ENCODE measurements at regions not wholly inside any gene's neighbourhood (a gene's known extent, or its start where the extent isn't known, plus 50 kb on each side); places are given as distances from the start of the nearest gene placed in this dataset.
"Not testable (repeated sequence)": the region's sequence is repeated elsewhere in the genome, so short reads cannot be mapped to it uniquely, and the experiment has no call there.

DNA sequence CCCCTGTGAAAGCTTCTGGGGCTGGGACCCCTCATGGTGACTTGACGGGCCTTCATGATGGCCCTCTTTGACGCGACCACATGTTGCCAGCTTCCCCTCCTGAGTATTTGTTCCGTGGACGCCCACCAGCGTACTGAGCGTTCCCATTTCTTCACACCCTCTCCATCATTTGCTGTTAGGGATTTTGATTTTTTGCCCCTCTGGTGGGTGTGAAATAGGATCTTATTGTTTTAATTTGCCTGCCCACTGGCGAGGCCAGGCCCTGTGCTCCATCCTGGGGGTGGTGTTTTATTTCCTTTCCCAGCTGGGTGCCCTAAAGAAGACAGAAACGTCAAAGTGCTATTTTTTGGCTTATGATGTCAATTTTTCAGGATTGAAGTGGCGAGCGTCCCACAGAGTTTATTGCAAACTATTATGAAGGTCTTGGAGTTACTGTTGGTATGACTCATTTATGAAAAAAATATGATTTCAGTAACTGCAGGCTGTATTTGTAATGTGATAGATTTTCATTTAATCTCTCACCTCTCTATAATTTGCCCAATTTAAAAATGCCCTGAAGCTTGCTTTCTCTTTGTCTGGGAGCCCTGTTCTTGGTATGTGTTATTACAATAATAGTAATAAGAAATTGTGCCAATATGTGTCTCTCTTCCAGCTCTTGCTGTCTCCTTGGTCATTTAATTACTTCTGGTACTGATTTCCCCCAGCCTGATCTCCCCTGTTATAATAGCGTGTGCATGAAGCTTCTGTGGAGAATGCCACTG lies 99.6 kb downstream of the SLC25A47 start:
- H3K36me3 Mint-ChIP-seq (ENCODE audit: low read depth) = peaks cover 4% of the 10 kb centered on the region
- no peaks in the 10 kb centered on the region for H3K9me3 Mint-ChIP-seq
- H3K27ac Mint-ChIP-seq = no peak overlapping the region
- peaks cover 7% of the 10 kb centered on the region for H3K4me1 Mint-ChIP-seq (ENCODE audit: low read depth)
- H3K4me3 Mint-ChIP-seq = no peak overlapping the region
- H3K27me3 Mint-ChIP-seq = no peaks in the 10 kb centered on the region

DNA sequence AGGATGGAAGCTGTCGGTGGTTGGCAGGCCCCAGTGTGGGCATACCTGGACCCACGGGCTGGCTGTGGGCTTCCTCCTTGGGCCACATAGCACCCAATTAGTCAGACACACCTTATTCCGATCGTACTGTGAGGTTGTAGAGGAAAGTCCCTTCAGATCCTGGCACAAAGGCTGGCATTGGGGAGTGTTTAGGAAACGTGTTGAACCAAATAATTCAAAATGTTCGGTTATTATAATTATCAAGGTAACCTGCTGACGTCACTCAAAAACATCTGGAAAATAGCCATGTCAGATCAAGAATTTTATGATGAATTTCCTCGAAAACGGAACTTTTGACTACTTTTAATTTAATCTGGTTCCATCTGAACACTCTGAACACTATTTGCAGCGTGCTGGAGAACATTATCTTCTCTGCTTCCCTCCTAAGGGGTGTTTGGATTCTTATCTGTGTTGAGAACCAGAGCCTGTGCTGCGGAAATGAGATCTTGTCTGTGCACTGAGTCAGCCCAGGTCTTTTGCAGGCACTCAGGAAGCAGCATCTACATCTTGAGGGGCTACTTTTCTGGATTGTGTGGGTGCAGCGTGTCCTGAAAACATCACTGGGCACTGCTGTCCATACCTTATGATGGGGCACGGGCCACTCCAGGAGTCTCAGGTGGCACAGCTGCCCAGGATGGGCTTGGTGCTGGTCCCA lies 100.3 kb downstream of the SLC25A47 start:
- Mint-ChIP-seq H3K9me3 (no peaks in the 10 kb centered on the region), H3K27me3 (no peaks in the 10 kb centered on the region), H3K4me1 (ENCODE audit: low read depth) (peaks cover 7% of the 10 kb centered on the region), H3K4me3 (no peak overlapping the region), H3K36me3 (ENCODE audit: low read depth) (peaks cover 4% of the 10 kb centered on the region), H3K27ac (no peak overlapping the region)

GRCh38 chr14:100424504-100425428 lies 101.6 kb downstream of the SLC25A47 start:
- no peaks in the 10 kb centered on the region for H3K9me3 Mint-ChIP-seq
- peaks cover 11% of the 10 kb centered on the region for H3K4me1 Mint-ChIP-seq (ENCODE audit: low read depth)
- no peak overlapping the region for H3K4me3 Mint-ChIP-seq
- H3K27me3 Mint-ChIP-seq = no peaks in the 10 kb centered on the region
- H3K27ac Mint-ChIP-seq = no peak overlapping the region
- H3K36me3 Mint-ChIP-seq (ENCODE audit: low read depth) = no peaks in the 10 kb centered on the region

- Mint-ChIP-seq H3K27me3 (no peaks in the 10 kb centered on the region), H3K4me3 (no peak overlapping the region), H3K27ac (no peak overlapping the region), H3K36me3 (ENCODE audit: low read depth) (no peaks in the 10 kb centered on the region), H3K4me1 (ENCODE audit: low read depth) (peaks cover 11% of the 10 kb centered on the region), H3K9me3 (no peaks in the 10 kb centered on the region)
Measured at GRCh38 chr14:100425429-100425827, 102.3 kb downstream of the SLC25A47 start.

DNA sequence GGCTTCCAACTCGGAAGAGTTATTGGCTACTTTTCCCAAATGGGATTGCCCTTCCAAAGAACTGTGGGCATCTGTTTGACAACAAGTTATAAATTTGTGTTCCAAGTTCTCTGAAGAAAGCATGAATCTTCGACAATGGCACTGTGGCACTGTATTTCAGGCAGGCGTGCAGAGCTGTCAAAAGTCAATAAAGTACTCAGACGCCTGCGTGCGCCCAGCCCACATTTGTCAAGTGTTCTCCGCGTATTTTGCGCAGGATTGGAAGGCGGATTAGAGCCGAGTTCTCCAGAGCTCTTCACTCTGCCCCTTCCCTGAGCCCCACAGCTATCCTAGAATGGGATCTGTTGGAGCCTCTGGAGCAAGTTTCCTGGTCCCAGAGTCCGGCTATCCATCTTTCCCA lies 103.2 kb downstream of the SLC25A47 start:
- H3K4me3 Mint-ChIP-seq = no peak overlapping the region
- no peak overlapping the region for H3K27ac Mint-ChIP-seq
- H3K27me3 Mint-ChIP-seq = no peaks in the 10 kb centered on the region
- no peaks in the 10 kb centered on the region for H3K36me3 Mint-ChIP-seq (ENCODE audit: low read depth)
- H3K9me3 Mint-ChIP-seq = no peaks in the 10 kb centered on the region
- peaks cover 11% of the 10 kb centered on the region for H3K4me1 Mint-ChIP-seq (ENCODE audit: low read depth)

GRCh38 chr14:100427166-100427565 lies 104.0 kb downstream of the SLC25A47 start:
- Mint-ChIP-seq H3K4me1 (ENCODE audit: low read depth) (peaks cover 11% of the 10 kb centered on the region), H3K27me3 (no peaks in the 10 kb centered on the region), H3K4me3 (no peak overlapping the region), H3K9me3 (no peaks in the 10 kb centered on the region), H3K27ac (no peak overlapping the region), H3K36me3 (ENCODE audit: low read depth) (no peaks in the 10 kb centered on the region)

DNA sequence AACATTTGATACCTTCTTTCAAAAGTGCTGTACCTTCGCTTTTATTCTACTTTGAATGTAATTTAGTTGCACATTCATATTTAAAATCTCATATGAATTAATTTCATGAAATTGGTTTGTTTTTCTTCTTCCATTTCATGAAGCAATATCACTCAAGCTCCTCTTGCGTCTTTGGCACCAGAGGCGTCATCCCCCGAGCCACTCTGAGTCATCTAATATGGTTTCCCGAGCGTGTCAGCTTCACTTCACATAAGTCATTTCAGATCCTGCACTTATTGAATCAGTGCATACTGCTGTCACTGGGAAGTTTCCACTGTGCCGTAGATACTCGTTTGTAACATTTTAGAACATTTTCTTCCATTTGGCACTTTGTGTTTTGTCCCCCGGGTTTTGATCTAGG lies 105.6 kb downstream of the SLC25A47 start:
- Mint-ChIP-seq H3K9me3 (no peaks in the 10 kb centered on the region), H3K27me3 (no peaks in the 10 kb centered on the region), H3K27ac (no peak overlapping the region), H3K4me3 (no peak overlapping the region), H3K36me3 (ENCODE audit: low read depth) (no peaks in the 10 kb centered on the region), H3K4me1 (ENCODE audit: low read depth) (peaks cover 11% of the 10 kb centered on the region)

- Mint-ChIP-seq H3K27me3 (no peaks in the 10 kb centered on the region), H3K27ac (no peak overlapping the region), H3K9me3 (no peaks in the 10 kb centered on the region), H3K4me3 (no peak overlapping the region), H3K4me1 (ENCODE audit: low read depth) (peaks cover 16% of the 10 kb centered on the region), H3K36me3 (ENCODE audit: low read depth) (no peaks in the 10 kb centered on the region)
Measured at GRCh38 chr14:100429537-100429936, 106.4 kb downstream of the SLC25A47 start.

DNA sequence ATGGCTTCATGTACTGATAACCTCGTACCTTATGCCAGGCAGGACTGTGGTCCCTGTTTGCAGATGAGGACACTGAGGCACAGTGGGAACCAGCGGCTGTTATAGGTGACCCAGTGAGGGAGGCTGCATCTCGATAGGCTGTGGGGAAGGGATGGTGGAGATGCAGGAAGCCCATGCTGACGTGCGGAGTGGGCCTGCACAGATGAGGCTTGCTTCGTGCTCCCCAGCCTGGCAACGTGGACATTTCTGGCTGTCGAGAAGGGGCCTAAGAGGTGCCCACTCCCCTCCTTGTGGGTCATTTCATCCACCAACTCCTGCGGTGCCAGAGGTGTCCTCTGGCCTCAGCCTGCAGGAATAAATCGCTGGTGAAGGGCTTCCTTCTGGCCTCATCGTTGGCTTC lies 107.4 kb downstream of the SLC25A47 start:
- Mint-ChIP-seq H3K4me3 (no peak overlapping the region), H3K27me3 (no peaks in the 10 kb centered on the region), H3K27ac (no peak overlapping the region), H3K36me3 (ENCODE audit: low read depth) (no peaks in the 10 kb centered on the region), H3K9me3 (no peaks in the 10 kb centered on the region), H3K4me1 (ENCODE audit: low read depth) (peaks cover 11% of the 10 kb centered on the region)

DNA sequence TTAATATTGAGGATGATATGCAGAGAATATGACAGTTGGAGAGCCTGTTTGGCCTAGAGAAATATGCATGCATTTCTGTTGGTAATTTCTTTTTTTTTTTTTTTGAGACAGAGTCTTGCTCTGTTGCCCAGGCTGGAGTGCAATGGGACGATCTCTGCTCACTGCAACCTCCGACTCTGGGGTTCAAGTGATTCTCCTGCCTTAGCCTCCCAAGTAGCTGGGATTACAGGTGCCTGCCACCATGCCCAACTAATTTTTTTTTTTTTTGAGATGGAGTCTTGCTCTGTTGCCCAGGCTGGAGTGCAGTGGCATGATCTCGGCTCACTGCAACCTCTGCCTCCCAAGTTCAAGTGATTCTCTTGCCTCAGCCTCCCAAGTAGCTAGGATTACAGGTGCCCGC lies 108.3 kb downstream of the SLC25A47 start:
- H3K27ac Mint-ChIP-seq; H3K9me3 Mint-ChIP-seq; H3K4me3 Mint-ChIP-seq; H3K36me3 Mint-ChIP-seq (ENCODE audit: low read depth); H3K27me3 Mint-ChIP-seq: not testable (repeated sequence)
- peaks cover 11% of the 10 kb centered on the region for H3K4me1 Mint-ChIP-seq (ENCODE audit: low read depth)

DNA sequence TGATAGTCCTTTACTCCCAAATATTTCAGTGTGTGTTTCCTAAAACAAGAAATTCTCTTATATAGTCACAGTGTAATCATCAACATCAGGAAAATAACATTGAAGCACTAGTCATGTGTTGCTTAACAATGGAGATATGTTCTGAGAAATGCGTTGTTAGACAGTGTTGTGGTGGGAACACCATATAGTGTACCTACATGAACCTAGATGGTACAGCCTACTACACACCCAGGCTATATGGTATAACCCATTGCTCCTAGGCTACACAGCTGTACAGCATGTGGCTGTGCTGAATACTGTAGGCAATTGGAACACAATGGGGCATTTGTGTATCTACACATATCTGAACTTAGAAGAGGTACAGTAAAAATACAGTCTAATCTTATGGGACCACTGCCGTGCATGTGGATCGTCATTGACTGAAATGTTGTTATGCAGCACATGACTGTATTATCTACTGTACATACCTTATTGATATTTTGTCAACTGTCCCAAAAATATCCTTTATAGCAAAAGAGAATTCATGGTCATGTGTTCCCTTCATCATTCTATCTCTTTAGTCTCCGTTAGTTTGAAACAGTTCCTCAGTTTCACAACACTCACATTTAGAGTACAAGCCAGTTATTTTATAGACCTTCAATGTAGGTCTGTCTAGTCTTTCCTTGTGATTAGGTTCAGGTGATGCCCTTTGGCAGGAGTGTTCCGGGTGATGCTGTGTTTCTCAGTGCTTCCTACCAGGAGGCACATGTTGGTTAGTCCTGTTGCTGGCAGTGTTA lies 109.7 kb downstream of the SLC25A47 start:
- Mint-ChIP-seq H3K4me3 (no peak overlapping the region), H3K4me1 (ENCODE audit: low read depth) (peaks cover 11% of the 10 kb centered on the region), H3K36me3 (ENCODE audit: low read depth) (no peaks in the 10 kb centered on the region), H3K27me3 (no peaks in the 10 kb centered on the region), H3K27ac (no peak overlapping the region), H3K9me3 (no peaks in the 10 kb centered on the region)

GRCh38 chr14:100433428-100433814 lies 110.3 kb downstream of the SLC25A47 start:
- Mint-ChIP-seq H3K4me3 (no peak overlapping the region), H3K27ac (no peak overlapping the region), H3K27me3 (no peaks in the 10 kb centered on the region), H3K9me3 (no peaks in the 10 kb centered on the region), H3K4me1 (ENCODE audit: low read depth) (peaks cover 12% of the 10 kb centered on the region), H3K36me3 (ENCODE audit: low read depth) (no peaks in the 10 kb centered on the region)

DNA sequence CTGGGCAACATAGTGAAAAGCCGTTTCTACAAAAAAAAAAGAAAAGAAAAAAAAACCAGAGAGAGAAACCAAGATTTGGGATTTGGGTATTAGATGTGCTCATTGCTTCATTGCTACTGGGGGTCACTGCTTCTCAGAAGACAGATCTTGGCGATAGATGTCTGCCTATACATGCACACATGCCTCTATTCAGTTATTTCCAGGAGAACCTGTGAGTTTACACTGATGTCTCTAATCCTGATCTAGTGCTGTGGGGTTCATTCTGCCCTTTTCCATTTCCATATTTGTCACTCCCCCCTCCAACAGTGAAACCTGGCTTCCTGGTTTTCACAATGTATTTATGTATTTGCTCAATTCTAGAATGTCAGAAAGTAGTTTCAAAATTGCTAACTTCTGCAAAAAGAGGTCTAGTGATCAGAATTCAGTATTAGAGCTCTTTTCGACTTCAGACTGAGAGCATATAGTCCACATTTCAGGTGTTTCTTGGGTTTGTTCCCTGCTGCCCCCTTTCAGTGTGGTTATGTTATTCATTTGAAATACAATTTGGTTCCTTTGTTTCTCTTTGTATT lies 111.0 kb downstream of the SLC25A47 start:
- H3K36me3 Mint-ChIP-seq (ENCODE audit: low read depth) = no peaks in the 10 kb centered on the region
- no peak overlapping the region for H3K4me3 Mint-ChIP-seq
- no peaks in the 10 kb centered on the region for H3K9me3 Mint-ChIP-seq
- no peak overlapping the region for H3K27ac Mint-ChIP-seq
- no peaks in the 10 kb centered on the region for H3K27me3 Mint-ChIP-seq
- peaks cover 15% of the 10 kb centered on the region for H3K4me1 Mint-ChIP-seq (ENCODE audit: low read depth)

- Mint-ChIP-seq H3K4me3 (no peak overlapping the region), H3K27me3 (no peaks in the 10 kb centered on the region), H3K9me3 (no peaks in the 10 kb centered on the region), H3K36me3 (ENCODE audit: low read depth) (no peaks in the 10 kb centered on the region), H3K27ac (no peak overlapping the region), H3K4me1 (ENCODE audit: low read depth) (peaks cover 23% of the 10 kb centered on the region)
Measured at GRCh38 chr14:100434911-100435438, 111.8 kb downstream of the SLC25A47 start.
